ENCODE measurements at regions not wholly inside any gene's neighbourhood (a gene's known extent, or its start where the extent isn't known, plus 50 kb on each side); places are given as distances from the start of the nearest gene placed in this dataset.

GRCh38 chr6:169921853-169922824, 170.7 kb downstream of the ERMARD start:
- Histone ChIP-seq H3K27me3 (ENCODE audit: insufficient read depth) (no peaks in the 10 kb centered on the region), H3K79me2 (replicated peaks; ENCODE audit: insufficient read depth) (no peaks in the 10 kb centered on the region), H3K36me3 (ENCODE audit: insufficient read depth) (no peaks in the 10 kb centered on the region), H3K9me2 (ENCODE audit: insufficient read depth) (no peaks in the 10 kb centered on the region), H3K4me1 (ENCODE audit: insufficient read depth) (no peaks in the 10 kb centered on the region), H3K4me2 (no peak overlapping the region), H3K27ac (ENCODE audit: low read depth) (no peak overlapping the region), H2AFZ (no peak overlapping the region), H4K20me1 (replicated peaks; ENCODE audit: insufficient read depth) (no peaks in the 10 kb centered on the region), H3K4me3 (no peak overlapping the region), H3F3A (replicated peaks; ENCODE audit: low read depth) (0 out of 2 replicates have a peak, but pooled peaks cover 4% of the 10 kb centered on the region)
- H3K9me3 Mint-ChIP-seq, result peaks cover 5% of the 10 kb centered on the region
- peaks cover 5% of the 10 kb centered on the region; the same call in 1 of the 3 replicates for H3K36me3 Mint-ChIP-seq (ENCODE audit: low read depth)
- H3K4me3 Mint-ChIP-seq, result no peak overlapping the region
- no peak for TF ChIP-seq EZH2 (IDR thresholded peaks at IDR 0.05; ENCODE audit: low read depth, unreplicated experiment)
- TF ChIP-seq ZNF331 (CRISPR knock-in tag; IDR thresholded peaks at IDR 0.05; ENCODE audit: low read depth), result no peak
- TF ChIP-seq, protein P1, sequence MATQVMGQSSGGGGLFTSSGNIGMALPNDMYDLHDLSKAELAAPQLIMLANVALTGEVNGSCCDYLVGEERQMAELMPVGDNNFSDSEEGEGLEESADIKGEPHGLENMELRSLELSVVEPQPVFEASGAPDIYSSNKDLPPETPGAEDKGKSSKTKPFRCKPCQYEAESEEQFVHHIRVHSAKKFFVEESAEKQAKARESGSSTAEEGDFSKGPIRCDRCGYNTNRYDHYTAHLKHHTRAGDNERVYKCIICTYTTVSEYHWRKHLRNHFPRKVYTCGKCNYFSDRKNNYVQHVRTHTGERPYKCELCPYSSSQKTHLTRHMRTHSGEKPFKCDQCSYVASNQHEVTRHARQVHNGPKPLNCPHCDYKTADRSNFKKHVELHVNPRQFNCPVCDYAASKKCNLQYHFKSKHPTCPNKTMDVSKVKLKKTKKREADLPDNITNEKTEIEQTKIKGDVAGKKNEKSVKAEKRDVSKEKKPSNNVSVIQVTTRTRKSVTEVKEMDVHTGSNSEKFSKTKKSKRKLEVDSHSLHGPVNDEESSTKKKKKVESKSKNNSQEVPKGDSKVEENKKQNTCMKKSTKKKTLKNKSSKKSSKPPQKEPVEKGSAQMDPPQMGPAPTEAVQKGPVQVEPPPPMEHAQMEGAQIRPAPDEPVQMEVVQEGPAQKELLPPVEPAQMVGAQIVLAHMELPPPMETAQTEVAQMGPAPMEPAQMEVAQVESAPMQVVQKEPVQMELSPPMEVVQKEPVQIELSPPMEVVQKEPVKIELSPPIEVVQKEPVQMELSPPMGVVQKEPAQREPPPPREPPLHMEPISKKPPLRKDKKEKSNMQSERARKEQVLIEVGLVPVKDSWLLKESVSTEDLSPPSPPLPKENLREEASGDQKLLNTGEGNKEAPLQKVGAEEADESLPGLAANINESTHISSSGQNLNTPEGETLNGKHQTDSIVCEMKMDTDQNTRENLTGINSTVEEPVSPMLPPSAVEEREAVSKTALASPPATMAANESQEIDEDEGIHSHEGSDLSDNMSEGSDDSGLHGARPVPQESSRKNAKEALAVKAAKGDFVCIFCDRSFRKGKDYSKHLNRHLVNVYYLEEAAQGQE (IDR thresholded peaks at IDR 0.05; ENCODE audit: unreplicated experiment), result no peak
- TF ChIP-seq JUNB (IDR thresholded peaks at IDR 0.05; ENCODE audit: unreplicated experiment), result no peak
- TF ChIP-seq EZH2phosphoT487 (IDR thresholded peaks at IDR 0.05; ENCODE audit: unreplicated experiment), result no peak
- TF ChIP-seq STAT1 (IDR thresholded peaks at IDR 0.05; ENCODE audit: unreplicated experiment), result no peak
- no peak for TF ChIP-seq ZNF462 (CRISPR knock-in tag; IDR thresholded peaks at IDR 0.05)
- no peak for TF ChIP-seq CTCF (conservative IDR thresholded peaks at IDR 0.05; ENCODE audit: low read depth in 2 of 2)
- no peak for TF ChIP-seq POLR2AphosphoS5 (IDR thresholded peaks at IDR 0.05; ENCODE audit: low read depth)
- TF ChIP-seq CREB1 (CRISPR knock-in tag; IDR thresholded peaks at IDR 0.05; ENCODE audit: low read depth), result no peak
- TF ChIP-seq ZNF114 (CRISPR knock-in tag; IDR thresholded peaks at IDR 0.05), result no peak
- TF ChIP-seq ETS1 (IDR thresholded peaks at IDR 0.05), result no peak
- TF ChIP-seq NANOG (IDR thresholded peaks at IDR 0.05; ENCODE audit: borderline replicate concordance), result no peak
- no peaks in the 10 kb centered on the region for H3K4me1 Mint-ChIP-seq
- ATAC-seq, result peak; percentile 67
- no peak overlapping the region for H3K27ac Mint-ChIP-seq
- H3K27me3 Mint-ChIP-seq (ENCODE audit: insufficient read depth, low read depth, poor library complexity), result peaks cover 6% of the 10 kb centered on the region
- DNase-seq (ENCODE audit: low spot score), result no peak

Data from GM23338 (cell line).